ENCODE measurements at regions not wholly inside any gene's neighbourhood (a gene's known extent, or its start where the extent isn't known, plus 50 kb on each side); places are given as distances from the start of the nearest gene placed in this dataset.
A peak's percentile ranks its signal among the peaks of the same experiment; 100 is the strongest.
"Not testable (repeated sequence)": the region's sequence is repeated elsewhere in the genome, so short reads cannot be mapped to it uniquely, and the experiment has no call there.

DNA sequence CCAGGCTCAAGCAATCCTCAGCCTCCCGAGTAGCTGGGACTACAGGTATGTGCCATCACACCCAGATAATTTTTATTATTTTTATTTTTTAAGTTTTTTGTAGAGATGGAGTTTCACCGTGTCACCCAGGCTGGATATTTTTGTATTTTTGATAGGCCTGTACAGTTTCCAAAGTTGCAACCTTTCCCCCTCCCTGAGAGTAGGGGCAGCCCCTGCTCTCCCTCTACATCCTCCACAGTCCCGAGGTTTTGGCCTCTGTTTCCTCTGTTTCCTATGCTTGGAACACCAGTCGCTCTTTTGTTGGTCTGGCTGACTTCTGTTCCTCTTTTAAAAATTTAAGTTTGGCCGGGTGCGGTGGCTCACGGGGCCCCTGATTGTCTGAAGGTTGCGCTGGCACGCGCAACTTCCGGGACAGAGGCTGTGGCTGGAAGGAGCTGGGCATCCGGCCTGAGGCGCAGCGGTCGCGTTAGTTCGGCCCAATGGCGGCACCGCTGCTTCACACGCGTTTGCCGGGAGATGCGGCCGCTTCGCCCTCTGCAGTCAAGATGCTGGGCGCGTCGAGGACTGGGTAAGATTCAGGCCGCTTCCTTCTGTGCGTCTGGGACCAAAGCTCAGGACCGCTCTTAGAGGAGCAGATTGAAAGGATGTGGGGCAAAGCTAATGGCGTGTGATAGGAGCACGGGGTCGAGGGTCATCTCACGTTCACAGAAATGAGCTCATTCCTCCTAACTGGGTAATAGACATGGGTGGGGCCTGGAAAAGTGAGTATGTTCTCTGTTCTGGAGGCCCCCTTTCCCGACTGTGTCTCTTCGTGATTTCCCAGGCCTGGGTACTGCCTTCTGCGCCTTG is 89.9 kb downstream of the LAT start:
- CTCF ChIA-PET (ENCODE audit: unreplicated experiment) = interaction anchor here (0.6 kb wide), 1 partner anchor 148 kb away, joined by 5 read pairs; no protein-coding TSS in a partner anchor
- BruUV-seq (replicated peaks); H4K20me1 ChIP-seq (ENCODE audit: insufficient read depth, low read length); H3K9me3 ChIP-seq (ENCODE audit: low read length); H3K36me3 ChIP-seq (ENCODE audit: insufficient read depth, low read length); H3K9me2 ChIP-seq (ENCODE audit: insufficient read depth, low read length); POLR2A ChIA-PET; intact Hi-C loops (cut with micrococcal nuclease; ENCODE audit: unreplicated experiment); H3K79me2 ChIP-seq (ENCODE audit: insufficient read depth, low read depth, low read length): not testable (repeated sequence)
- H3K4me1 ChIP-seq (ENCODE audit: insufficient read depth, low read length, poor library complexity, severe bottlenecking) = peaks cover 11% of the 10 kb centered on the region
- peak overlapping the region; percentile 43; the same call in 1 of the 2 replicates for H2AFZ ChIP-seq (ENCODE audit: low read length)
- peak overlapping the region; percentile 61 for H3K4me3 ChIP-seq (ENCODE audit: low read depth, low read length, poor library complexity, severe bottlenecking)
- peak overlapping the region; percentile 50; the same call in 1 of the 2 replicates for H3K4me2 ChIP-seq (ENCODE audit: low read length)
- DNase-seq (ENCODE audit: low spot score) = peak; percentile 49
- peak overlapping the region; percentile 8 for H3K27ac ChIP-seq (ENCODE audit: low read depth, low read length, poor library complexity, severe bottlenecking)

DNA sequence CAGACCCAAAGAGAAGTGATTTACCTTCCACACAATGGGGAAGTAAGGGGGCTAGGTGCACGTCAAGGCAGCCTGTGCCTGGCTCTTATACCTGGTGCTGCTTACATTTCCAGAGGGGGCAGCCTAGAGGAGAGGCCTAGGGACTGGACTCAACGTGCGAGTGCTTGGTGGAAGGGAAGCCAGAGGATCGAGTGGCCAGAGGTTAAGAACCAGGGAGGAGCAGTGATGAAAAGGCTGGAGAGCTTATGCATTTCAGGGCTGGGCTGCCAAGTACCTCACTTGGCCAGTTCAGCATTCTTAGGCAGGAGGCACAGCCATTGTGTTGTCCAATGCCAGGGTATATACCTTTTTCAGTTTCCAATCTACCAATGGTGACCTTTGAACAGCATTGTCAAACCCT is 77.4 kb downstream of the LAT start:
- H3K9me2 ChIP-seq (ENCODE audit: insufficient read depth, low read length); H3K79me2 ChIP-seq (ENCODE audit: insufficient read depth, low read depth, low read length); H3K4me1 ChIP-seq (ENCODE audit: insufficient read depth, low read length, poor library complexity, severe bottlenecking); H3K36me3 ChIP-seq (ENCODE audit: insufficient read depth, low read length); H2AFZ ChIP-seq (ENCODE audit: low read length); BruUV-seq (replicated peaks); H3K27ac ChIP-seq (ENCODE audit: low read depth, low read length, poor library complexity, severe bottlenecking); CTCF ChIA-PET (ENCODE audit: unreplicated experiment); intact Hi-C loops (cut with micrococcal nuclease; ENCODE audit: unreplicated experiment); DNase-seq (ENCODE audit: low spot score); H3K4me2 ChIP-seq (ENCODE audit: low read length); H3K4me3 ChIP-seq (ENCODE audit: low read depth, low read length, poor library complexity, severe bottlenecking); POLR2A ChIA-PET; H4K20me1 ChIP-seq (ENCODE audit: insufficient read depth, low read length); H3K9me3 ChIP-seq (ENCODE audit: low read length): not testable (repeated sequence)

DNA sequence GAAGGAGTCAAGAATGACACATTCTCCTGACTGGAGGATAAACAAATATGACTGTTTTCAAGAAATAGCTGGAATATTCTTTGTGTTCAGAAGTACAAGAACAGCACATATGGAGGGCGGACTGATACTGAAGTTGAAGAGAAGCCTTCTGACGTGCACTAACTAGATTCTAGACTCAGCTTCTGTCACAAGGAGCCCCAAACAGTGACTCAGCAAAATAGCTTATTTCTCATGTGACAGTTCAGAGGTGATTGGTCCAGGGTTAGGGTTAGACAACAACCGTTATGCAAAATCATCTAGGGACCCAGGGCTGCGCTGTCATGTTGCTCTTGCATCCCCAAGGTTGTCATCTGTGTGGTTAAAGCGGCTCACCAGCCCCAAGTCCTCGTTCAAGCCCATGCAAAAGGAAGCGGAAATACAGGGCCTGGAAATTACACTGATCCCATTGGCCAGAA is 76.6 kb downstream of the LAT start:
- CTCF ChIA-PET (ENCODE audit: unreplicated experiment); H3K79me2 ChIP-seq (ENCODE audit: insufficient read depth, low read depth, low read length); intact Hi-C loops (cut with micrococcal nuclease; ENCODE audit: unreplicated experiment); H3K4me2 ChIP-seq (ENCODE audit: low read length); H3K36me3 ChIP-seq (ENCODE audit: insufficient read depth, low read length); H3K9me2 ChIP-seq (ENCODE audit: insufficient read depth, low read length); POLR2A ChIA-PET; H3K9me3 ChIP-seq (ENCODE audit: low read length); BruUV-seq (replicated peaks); H3K27ac ChIP-seq (ENCODE audit: low read depth, low read length, poor library complexity, severe bottlenecking); H4K20me1 ChIP-seq (ENCODE audit: insufficient read depth, low read length); DNase-seq (ENCODE audit: low spot score); H3K4me1 ChIP-seq (ENCODE audit: insufficient read depth, low read length, poor library complexity, severe bottlenecking); H2AFZ ChIP-seq (ENCODE audit: low read length); H3K4me3 ChIP-seq (ENCODE audit: low read depth, low read length, poor library complexity, severe bottlenecking): not testable (repeated sequence)

DNA sequence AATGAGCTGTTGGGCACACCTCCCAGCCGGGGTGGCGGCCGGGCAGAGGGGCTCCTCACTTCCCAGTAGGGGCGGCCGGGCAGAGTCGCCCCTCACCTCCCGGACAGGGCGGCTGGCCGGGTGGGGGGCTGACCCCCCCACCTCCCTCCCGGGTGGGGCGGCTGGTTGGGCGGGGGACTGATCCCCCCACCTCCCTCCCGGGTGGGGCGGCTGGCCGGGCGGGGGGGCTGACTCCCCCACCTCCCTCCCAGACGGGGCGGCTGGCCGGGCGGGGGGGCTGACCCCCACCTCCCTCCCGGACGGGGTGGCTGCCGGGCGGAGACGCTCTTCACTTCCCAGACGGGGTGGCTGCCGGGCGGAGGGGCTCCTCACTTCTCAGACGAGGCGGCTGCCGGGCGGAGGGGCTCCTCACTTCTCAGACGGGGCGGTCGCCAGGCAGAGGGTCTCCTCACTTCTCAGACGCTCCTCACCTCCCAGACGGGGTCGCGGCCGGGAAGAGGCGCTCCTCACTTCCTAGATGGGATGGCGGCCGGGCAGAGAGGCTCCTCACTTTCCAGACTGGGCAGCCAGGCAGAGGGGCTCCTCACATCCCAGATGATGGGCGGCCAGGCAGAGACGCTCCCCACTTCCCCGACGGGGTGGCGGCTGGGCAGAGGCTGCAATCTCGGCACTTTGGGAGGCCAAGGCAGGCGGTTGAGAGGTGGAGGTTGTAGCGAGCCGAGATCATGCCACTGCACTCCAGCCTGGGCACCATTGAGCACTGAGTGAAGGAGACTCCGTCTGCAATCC is 75.4 kb downstream of the LAT start:
- H3K79me2 ChIP-seq (ENCODE audit: insufficient read depth, low read depth, low read length); H2AFZ ChIP-seq (ENCODE audit: low read length); H3K9me3 ChIP-seq (ENCODE audit: low read length); POLR2A ChIA-PET; CTCF ChIA-PET (ENCODE audit: unreplicated experiment); H3K4me3 ChIP-seq (ENCODE audit: low read depth, low read length, poor library complexity, severe bottlenecking); H4K20me1 ChIP-seq (ENCODE audit: insufficient read depth, low read length); H3K4me2 ChIP-seq (ENCODE audit: low read length); H3K9me2 ChIP-seq (ENCODE audit: insufficient read depth, low read length); intact Hi-C loops (cut with micrococcal nuclease; ENCODE audit: unreplicated experiment); H3K36me3 ChIP-seq (ENCODE audit: insufficient read depth, low read length); BruUV-seq (replicated peaks); H3K4me1 ChIP-seq (ENCODE audit: insufficient read depth, low read length, poor library complexity, severe bottlenecking); DNase-seq (ENCODE audit: low spot score); H3K27ac ChIP-seq (ENCODE audit: low read depth, low read length, poor library complexity, severe bottlenecking): not testable (repeated sequence)

DNA sequence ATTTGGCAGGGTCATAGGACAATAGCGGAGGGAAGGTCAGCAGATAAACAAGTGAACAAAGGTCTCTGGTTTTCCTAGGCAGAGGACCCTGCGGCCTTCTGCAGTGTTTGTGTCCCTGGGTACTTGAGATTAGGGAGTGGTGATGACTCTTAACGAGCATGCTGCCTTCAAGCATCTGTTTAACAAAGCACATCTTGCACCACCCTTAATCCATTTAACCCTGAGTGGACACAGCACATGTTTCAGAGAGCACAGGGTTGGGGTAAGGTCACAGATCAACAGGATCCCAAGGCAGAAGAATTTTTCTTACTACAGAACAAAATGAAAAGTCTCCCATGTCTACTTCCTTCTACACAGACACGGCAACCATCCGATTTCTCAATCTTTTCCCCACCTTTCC is 74.7 kb downstream of the LAT start:
- BruUV-seq (replicated peaks); POLR2A ChIA-PET; H4K20me1 ChIP-seq (ENCODE audit: insufficient read depth, low read length); H3K9me2 ChIP-seq (ENCODE audit: insufficient read depth, low read length); H3K9me3 ChIP-seq (ENCODE audit: low read length); H3K36me3 ChIP-seq (ENCODE audit: insufficient read depth, low read length); H3K4me2 ChIP-seq (ENCODE audit: low read length); intact Hi-C loops (cut with micrococcal nuclease; ENCODE audit: unreplicated experiment); H3K79me2 ChIP-seq (ENCODE audit: insufficient read depth, low read depth, low read length); H3K4me1 ChIP-seq (ENCODE audit: insufficient read depth, low read length, poor library complexity, severe bottlenecking); H3K27ac ChIP-seq (ENCODE audit: low read depth, low read length, poor library complexity, severe bottlenecking); H3K4me3 ChIP-seq (ENCODE audit: low read depth, low read length, poor library complexity, severe bottlenecking); DNase-seq (ENCODE audit: low spot score); H2AFZ ChIP-seq (ENCODE audit: low read length); CTCF ChIA-PET (ENCODE audit: unreplicated experiment): not testable (repeated sequence)
